C4-2B (cell line): ENCODE measurements at regions not wholly inside any gene's neighbourhood (a gene's known extent, or its start where the extent isn't known, plus 50 kb on each side); places are given as distances from the start of the nearest gene placed in this dataset.
"Not testable (repeated sequence)": the region's sequence is repeated elsewhere in the genome, so short reads cannot be mapped to it uniquely, and the experiment has no call there.

Experiments
- CTCF ChIP-seq: fragments of 450-650 bp; conservative IDR thresholded peaks from 2 replicates; pipeline ENCODE4 v1.5.1; 2017; ENCODE audit warnings: mild to moderate bottlenecking
- ZFX ChIP-seq: fragments of 450-650 bp; IDR thresholded peaks from 2 replicates; pipeline ENCODE4 v1.6.1; 2017

- not testable (repeated sequence) for TF ChIP-seq CTCF, ZFX
Observed at GRCh38 chrX:140226037-140226436, 260.7 kb upstream of the CXorf66 start.
